RWPE2 (cell line): ENCODE measurements at regions not wholly inside any gene's neighbourhood (a gene's known extent, or its start where the extent isn't known, plus 50 kb on each side); places are given as distances from the start of the nearest gene placed in this dataset.

Experiments used
- ATAC-seq: fragments of 200-7000 bp; cut with Tn5 transposase; 3 replicates; pipeline ENCODE4 v1.9.1; 2021; ENCODE audit warnings: low read depth
- DNase-seq: peaks from one replicate; pipeline ENCODE4 v3.0.0-alpha.2; 2020; ENCODE audit warnings: low spot score
- H3K27ac ChIP-seq: fragments of 450-650 bp; 2 replicates; pipeline ENCODE4 v1.5.1; 2017; ENCODE audit warnings: mild to moderate bottlenecking; ENCODE audit not compliant: poor library complexity, severe bottlenecking
- H3K27me3 ChIP-seq: fragments of 250-450 bp; sonication (Bioruptor Pico); 2 replicates; pipeline ENCODE4 v1.5.1; 2021; ENCODE audit warnings: mild to moderate bottlenecking, moderate library complexity; ENCODE audit not compliant: insufficient read depth, poor library complexity, severe bottlenecking
- H3K36me3 ChIP-seq: fragments of 250-450 bp; sonication (Bioruptor Pico); 2 replicates; pipeline ENCODE4 v1.5.1; 2020; ENCODE audit warnings: low read depth, mild to moderate bottlenecking, moderate library complexity
- H3K4me1 ChIP-seq: fragments of 250-450 bp; sonication (Bioruptor Pico); 2 replicates; pipeline ENCODE4 v1.5.1; 2021; ENCODE audit warnings: mild to moderate bottlenecking, moderate library complexity; ENCODE audit not compliant: insufficient read depth, poor library complexity, severe bottlenecking
- H3K4me3 ChIP-seq: fragments of 250-450 bp; sonication (Bioruptor Pico); 2 replicates; pipeline ENCODE4 v1.5.1; 2021; ENCODE audit warnings: mild to moderate bottlenecking, moderate library complexity; ENCODE audit not compliant: severe bottlenecking
- H3K9me3 ChIP-seq: fragments of 250-450 bp; sonication (Bioruptor Pico); 2 replicates; pipeline ENCODE4 v1.5.1; 2021; ENCODE audit warnings: mild to moderate bottlenecking, moderate library complexity; ENCODE audit not compliant: severe bottlenecking
- CTCF ChIP-seq: fragments of 450-650 bp; IDR thresholded peaks from one replicate; pipeline ENCODE4 v1.5.1; 2017; ENCODE audit warnings: mild to moderate bottlenecking, moderate library complexity; ENCODE audit not compliant: poor library complexity, severe bottlenecking

GRCh38 chr17:6322316-6322715 is 112.6 kb downstream of the AIPL1 start:
- peaks cover 7% of the 10 kb centered on the region for H3K27me3 ChIP-seq
- H3K4me1 ChIP-seq: no peaks in the 10 kb centered on the region
- TF ChIP-seq CTCF: no peak

GRCh38 chr17:6314311-6314710 is 120.6 kb downstream of the AIPL1 start:
- H3K4me3 ChIP-seq: no peak overlapping the region
- H3K4me1 ChIP-seq: no peaks in the 10 kb centered on the region
- H3K9me3 ChIP-seq: no peaks in the 10 kb centered on the region
- DNase-seq (no peak), ATAC-seq (no peak)
- peaks cover 3% of the 10 kb centered on the region for H3K27me3 ChIP-seq
- no peaks in the 10 kb centered on the region for H3K36me3 ChIP-seq
- TF ChIP-seq CTCF: no peak
- H3K27ac ChIP-seq: no peak overlapping the region

More at GRCh38 chr17:6322316-6322715, 112.6 kb downstream of the AIPL1 start:
- ATAC-seq: no peak
- Histone ChIP-seq H3K27ac (no peak overlapping the region), H3K36me3 (no peaks in the 10 kb centered on the region), H3K4me3 (no peak overlapping the region), H3K9me3 (no peaks in the 10 kb centered on the region)
- DNase-seq: no peak

- Histone ChIP-seq H3K27ac (no peak overlapping the region), H3K4me3 (no peak overlapping the region), H3K9me3 (no peaks in the 10 kb centered on the region), H3K36me3 (no peaks in the 10 kb centered on the region), H3K27me3 (peaks cover 3% of the 10 kb centered on the region), H3K4me1 (no peaks in the 10 kb centered on the region)
- no peak for TF ChIP-seq CTCF
- no peak for DNase-seq
- ATAC-seq: no peak
Observed at GRCh38 chr17:6313835-6314234, 121.1 kb downstream of the AIPL1 start.

GRCh38 chr17:6306820-6307219 is 128.1 kb downstream of the AIPL1 start:
- no peaks in the 10 kb centered on the region for H3K9me3 ChIP-seq
- no peaks in the 10 kb centered on the region for H3K27me3 ChIP-seq

More at GRCh38 chr17:6306820-6307219, 128.1 kb downstream of the AIPL1 start:
- Histone ChIP-seq H3K36me3 (no peaks in the 10 kb centered on the region), H3K4me1 (no peaks in the 10 kb centered on the region), H3K4me3 (no peak overlapping the region), H3K27ac (no peak overlapping the region)
- TF ChIP-seq CTCF: no peak
- DNase-seq (no peak), ATAC-seq (no peak)
